Prostate gland (tissue), 2 donors: ENCODE measurements at regions not wholly inside any gene's neighbourhood (a gene's known extent, or its start where the extent isn't known, plus 50 kb on each side); places are given as distances from the start of the nearest gene placed in this dataset.

Source experiments
- CTCF ChIP-seq, 4 experiments: fragments of 200-600 bp in 2 of 4; fragments of 450-650 bp in 2 of 4; sonication (generic) in 2 of 4; IDR thresholded peaks; 1 replicate in 3 of 4; 2 replicates in 1 of 4; pipeline ENCODE4 v1.5.1; 2016 to 2019; ENCODE audit warnings: antibody characterized with exemption in 4 of 4, mild to moderate bottlenecking in 2 of 4, moderate library complexity in 2 of 4
- POLR2A ChIP-seq: fragments of 450-650 bp; IDR thresholded peaks from one replicate; pipeline ENCODE4 v1.6.1; 2016; ENCODE audit warnings: antibody characterized with exemption, mild to moderate bottlenecking
- POLR2AphosphoS5 ChIP-seq: sonication (generic); formaldehyde crosslinking; IDR thresholded peaks from one replicate; pipeline ENCODE4 v1.6.1; 2017; ENCODE audit warnings: antibody characterized with exemption

- no peak for TF ChIP-seq POLR2AphosphoS5
- no peak for TF ChIP-seq CTCF (IDR thresholded peaks at IDR 0.05)
- no peak for TF ChIP-seq POLR2A
These were observed 104.4 kb downstream of the SINHCAF start for GRCh38 chr12:31221551-31221945.
